PC-9 (cell line): ENCODE measurements at regions not wholly inside any gene's neighbourhood (a gene's known extent, or its start where the extent isn't known, plus 50 kb on each side); places are given as distances from the start of the nearest gene placed in this dataset.

Experiments used
- CTCF ChIP-seq: fragments of 200-600 bp; sonication (generic); conservative IDR thresholded peaks from 2 replicates; pipeline ENCODE4 v1.6.1; 2017; ENCODE audit warnings: mixed run types, antibody characterized with exemption, mild to moderate bottlenecking, moderate library complexity
- EZH2 ChIP-seq: fragments of 200-600 bp; sonication (generic); IDR thresholded peaks from 2 replicates; pipeline ENCODE4 v1.8.0; 2017; ENCODE audit warnings: antibody characterized with exemption, low read depth

- no peak for TF ChIP-seq CTCF
- no peak for TF ChIP-seq EZH2
These were observed 314.4 kb downstream of the GRB14 start for GRCh38 chr2:164306872-164307271.
